ENCODE measurements at regions not wholly inside any gene's neighbourhood (a gene's known extent, or its start where the extent isn't known, plus 50 kb on each side); places are given as distances from the start of the nearest gene placed in this dataset.
"Not testable (repeated sequence)": the region's sequence is repeated elsewhere in the genome, so short reads cannot be mapped to it uniquely, and the experiment has no call there.

GRCh38 chr7:125871431-125871830, 941.8 kb upstream of the POT1 start:
- Histone ChIP-seq H3K27ac (no peak overlapping the region), H3K4me3 (no peak overlapping the region)

- no peak overlapping the region for H3K27ac ChIP-seq
- no peak overlapping the region for H3K4me3 ChIP-seq
These were observed 928.0 kb upstream of the POT1 start for GRCh38 chr7:125857606-125858005.

GRCh38 chr7:125848157-125848556, 918.5 kb upstream of the POT1 start:
- no peak overlapping the region for H3K4me3 ChIP-seq
- no peak overlapping the region for H3K27ac ChIP-seq

GRCh38 chr7:125847692-125848091, 918.1 kb upstream of the POT1 start:
- H3K4me3 ChIP-seq = no peak overlapping the region
- H3K27ac ChIP-seq = no peak overlapping the region

GRCh38 chr7:125847055-125847454, 917.4 kb upstream of the POT1 start:
- H3K27ac ChIP-seq = no peak overlapping the region

GRCh38 chr7:125845686-125846085, 916.1 kb upstream of the POT1 start:
- H3K4me3 ChIP-seq = no peak overlapping the region
- no peak overlapping the region for H3K27ac ChIP-seq

More at GRCh38 chr7:125847055-125847454, 917.4 kb upstream of the POT1 start:
- H3K4me3 ChIP-seq = no peak overlapping the region

- Histone ChIP-seq H3K4me3 (no peak overlapping the region), H3K27ac (no peak overlapping the region)
These were observed 904.8 kb upstream of the POT1 start for GRCh38 chr7:125834421-125834820.

GRCh38 chr7:125833839-125834238, 904.2 kb upstream of the POT1 start:
- H3K4me3 ChIP-seq = no peak overlapping the region
- no peak overlapping the region for H3K27ac ChIP-seq

- H3K27ac ChIP-seq = no peak overlapping the region
- no peak overlapping the region for H3K4me3 ChIP-seq
These were observed 901.1 kb upstream of the POT1 start for GRCh38 chr7:125830743-125831142.

- H3K27ac ChIP-seq = no peak overlapping the region
- H3K4me3 ChIP-seq = no peak overlapping the region
These were observed 898.6 kb upstream of the POT1 start for GRCh38 chr7:125828153-125828700.

- Histone ChIP-seq H3K27ac (no peak overlapping the region), H3K4me3 (no peak overlapping the region)
These were observed 893.9 kb upstream of the POT1 start for GRCh38 chr7:125823538-125823937.

GRCh38 chr7:125820495-125820894, 890.9 kb upstream of the POT1 start:
- no peak overlapping the region for H3K4me3 ChIP-seq
- H3K27ac ChIP-seq = no peak overlapping the region

- Histone ChIP-seq H3K4me3 (no peak overlapping the region), H3K27ac (no peak overlapping the region)
These were observed 884.5 kb upstream of the POT1 start for GRCh38 chr7:125814100-125814499.

- not testable (repeated sequence) for H3K27ac ChIP-seq, H3K4me3 ChIP-seq
These were observed 876.9 kb upstream of the POT1 start for GRCh38 chr7:125806491-125806890.

- H3K27ac ChIP-seq = no peak overlapping the region
- H3K4me3 ChIP-seq = no peak overlapping the region
These were observed 874.6 kb upstream of the POT1 start for GRCh38 chr7:125804273-125804672.

GRCh38 chr7:125780153-125780552, 850.5 kb upstream of the POT1 start:
- no peak overlapping the region for H3K4me3 ChIP-seq
- H3K27ac ChIP-seq = no peak overlapping the region

- Histone ChIP-seq H3K4me3 (no peak overlapping the region), H3K27ac (no peak overlapping the region)
These were observed 845.7 kb upstream of the POT1 start for GRCh38 chr7:125775317-125775716.

GRCh38 chr7:125773113-125773785, 843.6 kb upstream of the POT1 start:
- no peak overlapping the region for H3K4me3 ChIP-seq
- H3K27ac ChIP-seq = no peak overlapping the region

- H3K4me3 ChIP-seq = no peak overlapping the region
- H3K27ac ChIP-seq = no peak overlapping the region
These were observed 818.3 kb upstream of the POT1 start for GRCh38 chr7:125747966-125748365.

GRCh38 chr7:125746510-125746909, 816.9 kb upstream of the POT1 start:
- no peak overlapping the region for H3K27ac ChIP-seq
- H3K4me3 ChIP-seq = no peak overlapping the region

GRCh38 chr7:125727215-125727614, 797.6 kb upstream of the POT1 start:
- Histone ChIP-seq H3K27ac (no peak overlapping the region), H3K4me3 (no peak overlapping the region)

GRCh38 chr7:125695626-125696025, 766.0 kb upstream of the POT1 start:
- H3K4me3 ChIP-seq = no peak overlapping the region
- no peak overlapping the region for H3K27ac ChIP-seq

Measured in skin epidermis (tissue), 12 donors.